Stomach (tissue), 8 donors: ENCODE measurements at regions not wholly inside any gene's neighbourhood (a gene's known extent, or its start where the extent isn't known, plus 50 kb on each side); places are given as distances from the start of the nearest gene placed in this dataset.
A peak's percentile ranks its signal among the peaks of the same experiment; 100 is the strongest.

Source experiments
- DNase-seq, 2 donors: peaks; one replicate each; pipeline versions ENCODE4 v3.0.0 to v3.0.0-alpha.2; 2013 to 2019
- H3K27ac ChIP-seq, 5 donors: fragments of 200-600 bp in 4 of 5; sonication (generic) in 4 of 5; one replicate each; pipeline ENCODE4 v1.5.1; 2013 to 2019; ENCODE audit warnings: mild to moderate bottlenecking in 1 of 5, moderate library complexity in 1 of 5
- H3K27me3 ChIP-seq, 3 donors: fragments of 200-600 bp; sonication (generic); one replicate each; pipeline ENCODE4 v1.5.1; 2017 to 2019; ENCODE audit warnings: mixed run types in 1 of 3
- H3K36me3 ChIP-seq, 4 donors: fragments of 200-600 bp; sonication (generic); 1 replicate in 3 of 4; 2 replicates in 1 of 4; pipeline ENCODE4 v1.5.1; 2016 to 2019
- H3K4me1 ChIP-seq, 4 donors: fragments of 200-600 bp; sonication (generic); one replicate each; pipeline ENCODE4 v1.5.1; 2016 to 2019
- H3K4me3 ChIP-seq, 4 donors: fragments of 200-600 bp; sonication (generic) in 3 of 4; one replicate each; pipeline ENCODE4 v1.5.1; 2016 to 2019; ENCODE audit warnings: mild to moderate bottlenecking in 1 of 4
- H3K9me3 ChIP-seq, 4 donors: fragments of 200-600 bp; sonication (generic); one replicate each; pipeline ENCODE4 v1.5.1; 2016 to 2019
- CTCF ChIP-seq, 7 experiments: fragments of 450-650 bp in 4 of 7; fragments of 200-600 bp in 3 of 7; sonication (generic) in 3 of 7; IDR thresholded peaks; one replicate each; pipeline ENCODE4 v1.5.1; 2016 to 2019; ENCODE audit warnings: antibody characterized with exemption in 7 of 7, control low read depth in 2 of 7, mild to moderate bottlenecking in 1 of 7
- EP300 ChIP-seq: sonication (generic); formaldehyde crosslinking; IDR thresholded peaks from one replicate; pipeline ENCODE4 v1.6.1; 2017; ENCODE audit warnings: antibody characterized with exemption
- POLR2A ChIP-seq, 4 donors: fragments of 450-650 bp; IDR thresholded peaks; one replicate each; pipeline ENCODE4 v1.6.1; 2016; ENCODE audit warnings: antibody characterized with exemption in 4 of 4, control low read depth in 2 of 4, mild to moderate bottlenecking in 1 of 4, moderate library complexity in 1 of 4
- POLR2AphosphoS5 ChIP-seq, 3 donors: sonication (generic); formaldehyde crosslinking; IDR thresholded peaks; one replicate each; pipeline ENCODE4 v1.6.1; 2016; ENCODE audit warnings: antibody characterized with exemption in 3 of 3
- WGBS, 5 donors: extraction: QIAGEN DNeasy Blood & Tissue Kit in 3 of 5; methylation state at CpG; one replicate each; pipeline versions ENCODE4 v1.1.5 to v1.1.7; 2013 to 2018; 5-methylcytosine and 5-hydroxymethylcytosine counted together
- intact Hi-C: fragments of 100-400 bp; cut with DNase I; formaldehyde crosslinking; loops from one replicate; pipeline ENCODE4 v1.15.1; 2023; ENCODE audit warnings: low total_unique reads
- donor health status: healthy with polysubstance abuse.
- donor health status: Bipolar disorder and iron deficiency.
- donor health status: healthy.

- intact Hi-C loops = no loop called here
- H3K9me3 ChIP-seq = no peaks in the 10 kb centered on the region
- no peak for TF ChIP-seq POLR2AphosphoS5 (IDR thresholded peaks at IDR 0.05)
- no peak for TF ChIP-seq POLR2A (IDR thresholded peaks at IDR 0.05)
- TF ChIP-seq CTCF (IDR thresholded peaks at IDR 0.05) = no peak
- no peaks in the 10 kb centered on the region for H3K36me3 ChIP-seq
- H3K27me3 ChIP-seq = no peaks in the 10 kb centered on the region
- H3K4me1 ChIP-seq = peaks cover 0 to 7% (median 0%) of the 10 kb centered on the region in 4 donors
- 58 to 78% (median 73%) methylated on average over 1 of the region's 1 CpG for WGBS, 5 donors
- no peak for DNase-seq
- no peak overlapping the region for H3K4me3 ChIP-seq
- H3K27ac ChIP-seq = peak overlapping the region in 4 of 5 donors; percentile 16 to 40 (median 30)
Measured at GRCh38 chr20:11013801-11014200, 340.0 kb upstream of the JAG1 start.

GRCh38 chr20:11015440-11015839, 341.6 kb upstream of the JAG1 start:
- no peak overlapping the region for H3K27ac ChIP-seq
- TF ChIP-seq EP300 (no peak), CTCF (IDR thresholded peaks at IDR 0.05) (no peak)
- WGBS, 5 donors = 25 to 64% (median 50%) methylated on average over 4 of the region's 4 CpGs
- DNase-seq = no peak
- no peaks in the 10 kb centered on the region for H3K36me3 ChIP-seq
- intact Hi-C loops = no loop called here
- H3K27me3 ChIP-seq = no peaks in the 10 kb centered on the region
- no peaks in the 10 kb centered on the region for H3K9me3 ChIP-seq
- no peak overlapping the region for H3K4me3 ChIP-seq
- H3K4me1 ChIP-seq = peaks cover 0 to 7% (median 0%) of the 10 kb centered on the region in 4 donors

GRCh38 chr20:11017446-11017845, 343.6 kb upstream of the JAG1 start:
- WGBS, 5 donors = 66 to 71% (median 68%) methylated on average over 4 of the region's 4 CpGs
- TF ChIP-seq CTCF (IDR thresholded peaks at IDR 0.05) (no peak), POLR2AphosphoS5 (IDR thresholded peaks at IDR 0.05) (no peak), POLR2A (IDR thresholded peaks at IDR 0.05) (no peak), EP300 (no peak)
- intact Hi-C loops = no loop called here

DNA sequence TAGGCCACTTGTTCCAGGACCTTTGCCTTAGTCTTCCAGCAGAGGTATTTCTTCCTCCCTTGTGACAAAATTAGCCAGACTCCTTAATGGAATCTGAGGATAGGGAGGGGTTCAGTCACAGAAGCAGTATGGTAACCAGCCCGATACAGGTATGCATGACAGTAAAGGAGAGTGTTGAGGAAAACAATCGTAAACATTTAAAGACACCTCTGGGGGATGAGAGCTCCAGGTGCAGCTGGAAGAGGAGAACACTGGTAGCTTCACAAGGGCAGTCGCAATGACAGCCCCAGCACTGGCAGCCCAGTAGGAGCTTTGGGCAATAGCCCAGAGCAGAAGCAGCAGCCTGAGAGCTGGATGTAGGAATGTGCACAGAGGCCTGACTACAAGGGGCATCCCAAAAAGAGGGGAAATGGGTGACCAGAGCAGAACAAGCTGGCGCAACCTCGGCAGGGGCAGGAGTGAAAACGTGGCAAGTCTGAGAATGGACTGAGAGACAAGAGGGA, 344.9 kb upstream of the JAG1 start:
- H3K36me3 ChIP-seq = no peaks in the 10 kb centered on the region
- TF ChIP-seq POLR2A (IDR thresholded peaks at IDR 0.05) (no peak), EP300 (no peak), CTCF (IDR thresholded peaks at IDR 0.05) (no peak), POLR2AphosphoS5 (IDR thresholded peaks at IDR 0.05) (no peak)
- no peaks in the 10 kb centered on the region for H3K9me3 ChIP-seq
- no peaks in the 10 kb centered on the region for H3K27me3 ChIP-seq
- DNase-seq = no peak
- 89 to 94% (median 91%) methylated on average over 6 of the region's 6 CpGs for WGBS, 5 donors
- H3K4me1 ChIP-seq = peaks cover 0 to 2% (median 0%) of the 10 kb centered on the region in 4 donors
- intact Hi-C loops = no loop called here
- no peak overlapping the region for H3K4me3 ChIP-seq
- no peak overlapping the region for H3K27ac ChIP-seq

More at GRCh38 chr20:11017446-11017845, 343.6 kb upstream of the JAG1 start:
- peaks cover 0 to 7% (median 0%) of the 10 kb centered on the region in 4 donors for H3K4me1 ChIP-seq
- H3K4me3 ChIP-seq = no peak overlapping the region
- H3K27me3 ChIP-seq = no peaks in the 10 kb centered on the region
- DNase-seq = no peak
- H3K9me3 ChIP-seq = no peaks in the 10 kb centered on the region
- H3K36me3 ChIP-seq = no peaks in the 10 kb centered on the region
- no peak overlapping the region for H3K27ac ChIP-seq
